NT2/D1 (cell line): ENCODE measurements at regions not wholly inside any gene's neighbourhood (a gene's known extent, or its start where the extent isn't known, plus 50 kb on each side); places are given as distances from the start of the nearest gene placed in this dataset.

ENCODE experiments used
- DNase-seq: peaks from one replicate; pipeline ENCODE4 v3.0.0-alpha.2; 2011; ENCODE audit warnings: low read depth, low spot score
- H3K27me3 ChIP-seq: 2 replicates; pipeline ENCODE4 v1.6.0; 2011; ENCODE audit warnings: mild to moderate bottlenecking; ENCODE audit not compliant: insufficient read length, insufficient read depth
- H3K36me3 ChIP-seq: 2 replicates; pipeline ENCODE4 v1.6.1; 2011; ENCODE audit warnings: mild to moderate bottlenecking, low read length, mixed read lengths; ENCODE audit not compliant: insufficient read depth, insufficient read length
- H3K4me1 ChIP-seq: 2 replicates; pipeline ENCODE4 v1.5.1; 2011; ENCODE audit not compliant: insufficient read depth, insufficient read length
- H3K4me3 ChIP-seq: 2 replicates; pipeline ENCODE4 v1.5.1; 2011; ENCODE audit warnings: low read depth; ENCODE audit not compliant: insufficient read length
- H3K9ac ChIP-seq: 2 replicates; pipeline ENCODE4 v1.6.0; 2011; ENCODE audit warnings: low read depth; ENCODE audit not compliant: insufficient read length
- H3K9me3 ChIP-seq: 2 replicates; pipeline ENCODE4 v1.5.1; 2011; ENCODE audit warnings: mild to moderate bottlenecking, low read length; ENCODE audit not compliant: insufficient read depth
- SUZ12 ChIP-seq: IDR thresholded peaks from 2 replicates; pipeline ENCODE4 v1.6.1; 2011; ENCODE audit not compliant: insufficient read length, insufficient read depth; ENCODE audit errors: extremely low read depth
- YY1 ChIP-seq: IDR thresholded peaks from 2 replicates; pipeline ENCODE4 v1.6.1; 2011; ENCODE audit not compliant: insufficient read length, insufficient read depth
- ZNF274 ChIP-seq: IDR thresholded peaks from 2 replicates; pipeline ENCODE4 v1.6.1; 2011; ENCODE audit warnings: mild to moderate bottlenecking, low read depth, low read length

- no peaks in the 10 kb centered on the region; the same call in 1 of the 2 replicates for H3K9me3 ChIP-seq
- H3K4me3 ChIP-seq = no peak overlapping the region
- H3K27me3 ChIP-seq = no peaks in the 10 kb centered on the region
- no peak for DNase-seq
- no peak overlapping the region for H3K9ac ChIP-seq
- no peaks in the 10 kb centered on the region for H3K36me3 ChIP-seq
- no peaks in the 10 kb centered on the region for H3K4me1 ChIP-seq
- TF ChIP-seq YY1 (no peak), ZNF274 (no peak), SUZ12 (no peak)
Observed at GRCh38 chr5:74167206-74167929, 473.2 kb downstream of the ENC1 start.

- H3K9me3 ChIP-seq = no peaks in the 10 kb centered on the region
- DNase-seq = no peak
- TF ChIP-seq SUZ12 (no peak), YY1 (no peak), ZNF274 (no peak)
- H3K9ac ChIP-seq = no peak overlapping the region
- H3K36me3 ChIP-seq = no peaks in the 10 kb centered on the region
- H3K4me3 ChIP-seq = no peak overlapping the region
- no peaks in the 10 kb centered on the region for H3K27me3 ChIP-seq
- H3K4me1 ChIP-seq = no peaks in the 10 kb centered on the region
Observed at GRCh38 chr5:74166064-74166463, 474.5 kb downstream of the ENC1 start.

GRCh38 chr5:74164725-74165235 is 475.7 kb downstream of the ENC1 start:
- no peaks in the 10 kb centered on the region for H3K36me3 ChIP-seq
- no peak overlapping the region for H3K4me3 ChIP-seq
- H3K9ac ChIP-seq = no peak overlapping the region
- no peaks in the 10 kb centered on the region for H3K9me3 ChIP-seq
- H3K27me3 ChIP-seq = no peaks in the 10 kb centered on the region
- no peak for DNase-seq
- TF ChIP-seq SUZ12 = no peak
- TF ChIP-seq YY1 = no peak
- TF ChIP-seq ZNF274 = no peak
- no peaks in the 10 kb centered on the region for H3K4me1 ChIP-seq

- Histone ChIP-seq H3K36me3 (no peaks in the 10 kb centered on the region), H3K9ac (no peak overlapping the region), H3K4me3 (no peak overlapping the region), H3K4me1 (no peaks in the 10 kb centered on the region), H3K9me3 (no peaks in the 10 kb centered on the region), H3K27me3 (no peaks in the 10 kb centered on the region)
- no peak for DNase-seq
- no peak for TF ChIP-seq YY1
- TF ChIP-seq SUZ12 = no peak
- no peak for TF ChIP-seq ZNF274
Observed at GRCh38 chr5:74162524-74162923, 478.0 kb downstream of the ENC1 start.

- Histone ChIP-seq H3K36me3 (no peaks in the 10 kb centered on the region), H3K27me3 (no peaks in the 10 kb centered on the region), H3K9ac (no peak overlapping the region), H3K9me3 (no peaks in the 10 kb centered on the region), H3K4me1 (no peaks in the 10 kb centered on the region), H3K4me3 (no peak overlapping the region)
- no peak for TF ChIP-seq ZNF274
- no peak for TF ChIP-seq SUZ12
- TF ChIP-seq YY1 = no peak
- DNase-seq = no peak
Observed at GRCh38 chr5:74161170-74161569, 479.4 kb downstream of the ENC1 start.

- no peak overlapping the region for H3K4me3 ChIP-seq
- TF ChIP-seq YY1 (no peak), ZNF274 (no peak), SUZ12 (no peak)
- no peak for DNase-seq
- no peaks in the 10 kb centered on the region for H3K36me3 ChIP-seq
- H3K27me3 ChIP-seq = no peaks in the 10 kb centered on the region
- no peak overlapping the region for H3K9ac ChIP-seq
- no peaks in the 10 kb centered on the region for H3K9me3 ChIP-seq
- H3K4me1 ChIP-seq = no peaks in the 10 kb centered on the region
Observed at GRCh38 chr5:74156728-74157383, 483.7 kb downstream of the ENC1 start.

- TF ChIP-seq YY1 = no peak
- no peak for TF ChIP-seq SUZ12
- no peak for TF ChIP-seq ZNF274
- Histone ChIP-seq H3K9ac (no peak overlapping the region), H3K36me3 (no peaks in the 10 kb centered on the region), H3K9me3 (no peaks in the 10 kb centered on the region), H3K27me3 (no peaks in the 10 kb centered on the region), H3K4me3 (no peak overlapping the region), H3K4me1 (no peaks in the 10 kb centered on the region)
- no peak for DNase-seq
Observed at GRCh38 chr5:74155501-74155900, 485.0 kb downstream of the ENC1 start.
